NOMO-1 (cell line): ENCODE measurements at regions not wholly inside any gene's neighbourhood (a gene's known extent, or its start where the extent isn't known, plus 50 kb on each side); places are given as distances from the start of the nearest gene placed in this dataset.

Experiments
- DNase-seq, 2 experiments: peaks; one replicate each; lab custom pipeline; 2025; ENCODE audit not compliant: unreplicated experiment in 2 of 2; lab: John Stamatoyannopoulos, UW

- peak in 1 of 2 experiments; percentile 21 for DNase-seq
These were observed 702.4 kb upstream of the LRRC4C start for GRCh38 chr11:42161886-42162285.

DNA sequence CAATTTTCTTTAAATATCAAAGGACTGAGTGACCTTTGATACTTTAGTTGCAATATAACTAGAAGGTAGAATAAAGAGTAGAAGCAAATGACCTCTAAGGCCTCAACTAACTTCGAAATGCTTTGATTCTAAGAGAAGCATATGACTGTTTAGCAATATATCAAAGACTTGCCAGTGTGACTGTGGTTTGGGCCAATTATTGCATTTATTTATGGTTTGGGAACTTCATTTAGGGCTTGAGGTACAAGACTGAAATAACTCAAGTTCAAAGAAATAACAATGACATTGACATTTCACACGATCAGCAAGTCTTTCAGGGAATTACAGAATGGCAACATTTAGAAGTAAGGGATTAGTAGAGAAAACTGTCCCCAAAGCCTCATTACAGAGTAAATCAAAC lies 709.7 kb upstream of the LRRC4C start:
- no peak for DNase-seq

DNA sequence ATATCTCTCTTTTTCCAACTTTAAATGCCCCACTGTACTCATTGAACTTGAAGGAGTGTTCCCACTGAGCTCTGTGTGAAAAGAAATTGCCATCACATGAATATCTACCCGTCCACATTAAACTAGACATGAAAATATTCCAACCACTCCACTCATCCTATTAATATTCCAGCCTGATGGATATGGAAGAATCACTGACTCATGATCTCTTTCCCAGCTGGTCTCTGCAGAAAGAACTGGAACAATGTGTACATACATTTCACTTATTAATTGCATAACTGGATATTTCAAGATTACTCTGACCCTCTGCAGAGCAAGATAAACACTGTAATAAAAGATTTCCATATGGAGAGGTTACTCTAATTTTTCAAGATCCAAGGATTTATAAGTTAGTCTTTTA lies 711.1 kb upstream of the LRRC4C start:
- no peak for DNase-seq

- no peak for DNase-seq
These were observed 711.6 kb upstream of the LRRC4C start for GRCh38 chr11:42171046-42171445.

- no peak for DNase-seq
These were observed 713.0 kb upstream of the LRRC4C start for GRCh38 chr11:42172441-42172840.

GRCh38 chr11:42175203-42175602 lies 715.8 kb upstream of the LRRC4C start:
- DNase-seq = no peak

DNA sequence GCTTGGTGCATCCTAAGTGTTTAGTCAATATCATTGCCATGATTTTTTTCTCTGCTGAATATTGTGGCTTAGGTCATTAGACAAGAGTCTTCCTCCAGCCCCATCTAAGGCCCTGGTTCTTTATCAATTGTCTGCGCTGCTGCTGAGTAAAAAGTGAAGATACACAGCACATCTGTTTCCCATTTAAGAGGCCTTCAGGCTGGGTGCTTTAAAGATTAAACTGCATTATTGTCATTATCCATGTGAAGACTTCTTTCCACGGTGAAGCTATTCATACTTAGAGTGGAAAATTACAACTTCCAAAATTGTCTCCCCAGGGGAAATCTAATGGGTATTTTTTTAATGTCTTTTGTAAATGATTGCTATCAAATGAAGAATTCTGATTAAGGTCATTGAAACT lies 719.8 kb upstream of the LRRC4C start:
- no peak for DNase-seq

GRCh38 chr11:42195289-42196013 lies 736.0 kb upstream of the LRRC4C start:
- DNase-seq = no peak

DNA sequence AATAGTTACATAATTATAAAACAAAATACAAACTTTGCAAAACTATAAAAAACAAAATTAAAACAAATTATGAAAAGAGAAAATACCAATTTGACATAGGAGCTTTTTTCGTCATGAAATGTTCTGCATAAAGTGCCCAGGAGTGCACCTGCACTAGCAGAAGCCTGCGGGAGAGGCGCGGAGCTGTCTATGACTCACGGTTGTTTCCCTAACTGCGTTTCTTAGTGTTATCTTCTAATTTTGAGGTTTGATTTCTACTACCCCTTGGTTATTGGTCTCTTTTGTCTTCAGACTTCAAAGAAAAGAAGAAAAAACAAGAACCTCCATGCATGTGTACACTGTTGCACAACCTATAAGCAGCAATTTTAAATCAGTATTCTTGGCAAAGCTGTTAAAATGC lies 740.9 kb upstream of the LRRC4C start:
- DNase-seq = no peak

DNA sequence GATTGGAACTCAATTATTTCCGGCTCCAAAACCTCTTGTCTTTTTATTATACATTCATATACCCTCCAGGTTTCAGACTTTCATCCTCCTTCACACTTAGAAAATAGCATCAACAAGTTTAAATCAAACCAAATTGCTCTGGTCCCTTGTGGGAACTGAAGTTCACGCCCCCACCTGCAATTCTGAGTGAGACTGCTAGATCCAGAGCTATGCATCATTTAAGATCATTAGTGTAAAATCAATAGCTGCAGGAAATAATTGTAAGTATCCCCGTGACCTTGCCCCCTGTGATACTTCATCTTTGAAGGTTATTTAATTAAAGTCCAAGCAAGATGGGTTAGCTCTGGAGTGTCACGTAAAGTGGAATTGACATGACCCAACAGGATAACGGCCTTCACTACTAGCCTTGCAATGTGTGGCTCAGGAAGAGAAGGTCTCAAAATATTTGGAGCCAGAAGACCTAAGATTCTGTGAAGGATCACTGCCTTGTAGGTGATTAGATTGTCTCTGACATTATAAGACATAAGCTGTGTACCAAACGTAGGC lies 742.2 kb upstream of the LRRC4C start:
- DNase-seq = no peak

DNA sequence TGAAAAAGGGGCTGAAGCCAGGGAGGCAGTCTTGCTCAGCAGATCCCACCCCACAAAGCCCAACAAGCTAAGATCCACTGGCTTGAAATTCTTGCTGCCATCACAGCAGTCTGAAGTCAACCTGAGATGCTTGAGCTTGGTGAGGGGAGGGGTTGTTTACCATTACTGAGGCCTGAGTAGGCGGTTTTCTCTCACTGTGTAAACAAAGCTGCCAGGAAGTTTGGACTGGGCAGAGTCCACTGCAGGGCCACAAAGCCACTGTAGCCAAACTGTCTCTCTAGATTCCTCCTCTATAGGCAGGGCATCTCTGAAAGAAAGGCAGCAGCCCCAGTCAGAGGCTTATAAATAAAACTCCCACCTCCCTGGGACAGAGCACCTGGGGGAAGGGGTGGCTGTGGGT lies 746.1 kb upstream of the LRRC4C start:
- DNase-seq = no peak

- DNase-seq = peak in 1 of 2 experiments; percentile 1
These were observed 766.2 kb upstream of the LRRC4C start for GRCh38 chr11:42225664-42226063.

- DNase-seq = no peak
These were observed 773.2 kb upstream of the LRRC4C start for GRCh38 chr11:42232673-42233072.

GRCh38 chr11:42234451-42234951 lies 775.0 kb upstream of the LRRC4C start:
- DNase-seq = no peak

- no peak for DNase-seq
These were observed 778.3 kb upstream of the LRRC4C start for GRCh38 chr11:42237701-42238235.

DNA sequence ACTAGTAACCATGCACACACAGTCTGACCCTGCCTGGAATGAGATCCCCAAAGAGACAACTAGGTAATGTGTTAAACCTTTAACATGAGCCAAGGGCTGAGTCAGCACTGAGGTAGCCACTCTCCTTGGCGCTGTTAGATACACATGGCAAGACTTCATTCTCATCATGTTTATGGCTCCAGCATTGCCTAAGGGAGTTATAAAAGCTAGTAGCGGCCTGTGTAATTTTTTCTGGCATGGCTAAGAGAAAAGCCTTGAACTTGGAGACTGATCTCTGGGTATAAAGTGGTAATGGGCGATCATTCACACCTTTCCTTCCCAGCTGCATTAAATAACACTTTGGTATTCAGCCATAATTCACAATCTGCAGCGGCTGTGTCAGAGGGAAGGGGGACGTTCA lies 779.7 kb upstream of the LRRC4C start:
- DNase-seq = no peak

- no peak for DNase-seq
These were observed 783.9 kb upstream of the LRRC4C start for GRCh38 chr11:42243385-42243784.

GRCh38 chr11:42244376-42244775 lies 784.9 kb upstream of the LRRC4C start:
- DNase-seq = no peak

- no peak for DNase-seq
These were observed 789.9 kb upstream of the LRRC4C start for GRCh38 chr11:42249401-42249800.

DNA sequence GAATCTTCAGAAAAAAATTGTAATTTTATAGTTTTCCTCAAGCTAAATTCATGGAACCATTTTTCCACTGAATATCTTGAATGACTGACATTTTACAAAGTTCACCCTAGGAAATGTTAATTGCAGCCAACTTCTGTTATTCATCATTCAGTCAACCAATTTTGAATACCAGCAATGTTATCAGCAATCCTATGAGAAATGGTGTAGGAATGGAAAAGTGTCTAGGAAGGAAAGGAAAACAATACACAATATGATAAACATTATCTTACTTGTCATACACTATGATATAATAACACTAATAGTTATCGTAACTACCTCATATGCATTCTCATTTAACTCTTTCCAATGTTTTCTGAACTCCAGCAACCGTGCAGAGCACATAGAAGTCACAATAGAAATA lies 790.5 kb upstream of the LRRC4C start:
- DNase-seq = no peak

GRCh38 chr11:42251984-42252383 lies 792.5 kb upstream of the LRRC4C start:
- DNase-seq = no peak

GRCh38 chr11:42253156-42253555 lies 793.7 kb upstream of the LRRC4C start:
- DNase-seq = peak; percentile 72 to 92
